HAP-1 (cell line): ENCODE measurements at regions not wholly inside any gene's neighbourhood (a gene's known extent, or its start where the extent isn't known, plus 50 kb on each side); places are given as distances from the start of the nearest gene placed in this dataset.
A peak's percentile ranks its signal among the peaks of the same experiment; 100 is the strongest.
"Not testable (repeated sequence)": the region's sequence is repeated elsewhere in the genome, so short reads cannot be mapped to it uniquely, and the experiment has no call there.

Source experiments
- DNase-seq, 2 experiments: peaks; one replicate each; pipeline ENCODE4 v3.0.0-alpha.2; 2016 to 2020; ENCODE audit warnings: low spot score in 2 of 2
- H3K27me3 ChIP-seq: fragments of 250-450 bp; sonication (Bioruptor Pico); 2 replicates; pipeline ENCODE4 v1.5.1; 2020; ENCODE audit warnings: low read depth, mild to moderate bottlenecking, moderate library complexity
- H3K36me3 ChIP-seq: fragments of 250-450 bp; sonication (Bioruptor Pico); replicated peaks from 2 replicates; pipeline ENCODE4 v1.5.1; 2020; ENCODE audit warnings: mild to moderate bottlenecking
- H3K4me1 ChIP-seq: fragments of 250-450 bp; sonication (Bioruptor Pico); 2 replicates; pipeline ENCODE4 v1.5.1; 2020; ENCODE audit warnings: mild to moderate bottlenecking
- H3K4me3 ChIP-seq: fragments of 250-450 bp; sonication (Bioruptor Pico); 2 replicates; pipeline ENCODE4 v1.5.1; 2020; ENCODE audit warnings: mild to moderate bottlenecking, moderate library complexity
- H3K9me3 ChIP-seq: fragments of 250-450 bp; sonication (Bioruptor Pico); 2 replicates; pipeline ENCODE4 v1.5.1; 2020; ENCODE audit warnings: mild to moderate bottlenecking, moderate library complexity
- in situ Hi-C: fragments of 300-500 bp; cut with MboI; formaldehyde crosslinking; loops from 3 replicates; pipeline ENCODE4 v1.14.3; 2020; ENCODE audit warnings: low sequenced_read_pairs, inconsistent platforms, mixed read lengths

- H3K4me3 ChIP-seq, H3K27me3 ChIP-seq, H3K36me3 ChIP-seq, H3K9me3 ChIP-seq, in situ Hi-C loops, H3K4me1 ChIP-seq: not testable (repeated sequence)
- DNase-seq = peak in 1 of 2 experiments; percentile 8
Observed at GRCh38 chr16:59612910-59613620, 878.9 kb upstream of the GOT2 start.

GRCh38 chr16:59612094-59612493 lies 878.0 kb upstream of the GOT2 start:
- Histone ChIP-seq H3K9me3 (no peaks in the 10 kb centered on the region), H3K4me3 (no peak overlapping the region), H3K36me3 (no peaks in the 10 kb centered on the region), H3K4me1 (peaks cover 10% of the 10 kb centered on the region), H3K27me3 (no peaks in the 10 kb centered on the region)
- DNase-seq = peak; percentile 12 to 16
- in situ Hi-C loops = no loop called here

DNA sequence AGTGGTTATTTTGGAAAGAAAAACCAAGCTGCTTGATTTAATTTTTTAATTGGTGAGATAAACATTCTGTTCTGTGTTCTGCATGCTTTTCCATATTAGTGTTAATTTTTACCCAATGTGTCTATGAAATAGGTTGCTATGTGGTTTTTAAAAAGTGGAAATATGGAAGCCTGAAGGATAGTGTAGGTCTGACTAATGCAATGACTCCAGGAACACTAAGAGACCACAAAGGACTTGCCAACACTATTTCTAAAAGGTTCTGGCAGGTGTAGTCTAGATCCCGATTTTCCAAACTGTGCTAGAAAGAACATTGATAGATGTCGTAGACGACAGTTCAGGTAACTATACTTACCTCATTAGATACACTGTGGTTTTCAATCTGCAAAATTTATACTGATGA lies 877.4 kb upstream of the GOT2 start:
- in situ Hi-C loops = no loop called here
- DNase-seq = no peak
- no peaks in the 10 kb centered on the region for H3K9me3 ChIP-seq
- no peaks in the 10 kb centered on the region for H3K27me3 ChIP-seq
- no peak overlapping the region for H3K4me3 ChIP-seq
- H3K36me3 ChIP-seq = no peaks in the 10 kb centered on the region
- H3K4me1 ChIP-seq = peaks cover 10% of the 10 kb centered on the region

DNA sequence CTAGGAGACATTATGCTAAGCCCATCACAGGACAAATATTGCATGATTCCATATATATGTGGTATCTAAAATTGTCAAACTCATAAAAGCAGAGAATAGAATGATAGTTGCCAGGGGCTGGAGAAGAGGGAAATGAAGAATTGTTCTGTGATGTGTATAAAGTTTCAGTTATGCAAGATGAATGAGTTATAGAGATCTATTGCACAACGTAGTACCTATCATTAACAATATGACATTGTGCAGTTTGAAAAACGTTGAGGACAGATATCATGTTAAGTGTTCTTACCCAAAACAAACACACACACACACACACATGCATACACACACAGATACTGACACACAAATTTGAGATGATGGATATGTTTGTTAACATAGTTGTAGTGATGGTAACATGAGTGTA lies 871.6 kb upstream of the GOT2 start:
- in situ Hi-C loops = no loop called here
- Histone ChIP-seq H3K27me3 (no peaks in the 10 kb centered on the region), H3K4me3 (no peak overlapping the region), H3K4me1 (peaks cover 16% of the 10 kb centered on the region), H3K9me3 (no peaks in the 10 kb centered on the region), H3K36me3 (no peaks in the 10 kb centered on the region)
- DNase-seq = no peak

GRCh38 chr16:59604354-59604753 lies 870.2 kb upstream of the GOT2 start:
- H3K4me1 ChIP-seq = peaks cover 16% of the 10 kb centered on the region
- no peak for DNase-seq
- no peak overlapping the region for H3K4me3 ChIP-seq
- no peaks in the 10 kb centered on the region for H3K9me3 ChIP-seq
- H3K36me3 ChIP-seq = no peaks in the 10 kb centered on the region
- in situ Hi-C loops = no loop called here
- no peaks in the 10 kb centered on the region for H3K27me3 ChIP-seq

DNA sequence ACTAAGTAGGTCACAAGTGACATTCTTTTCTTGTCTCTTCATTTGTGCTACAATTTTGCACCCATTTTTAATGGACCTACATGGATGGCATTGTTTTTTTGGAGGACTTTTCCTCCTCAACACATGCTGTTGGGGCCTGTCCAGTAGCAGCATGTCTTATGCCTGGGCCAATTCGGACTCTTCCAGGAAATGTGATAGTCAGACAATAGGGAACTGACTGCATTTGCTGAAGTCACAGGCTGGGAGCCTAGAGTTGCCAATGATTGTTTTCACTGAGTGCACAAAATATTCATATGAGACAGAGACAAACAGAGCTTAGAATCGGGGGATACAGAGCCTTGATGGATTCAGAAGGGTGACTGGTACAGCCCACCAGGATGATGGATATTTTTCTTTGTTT lies 867.3 kb upstream of the GOT2 start:
- H3K9me3 ChIP-seq = no peaks in the 10 kb centered on the region
- in situ Hi-C loops = no loop called here
- DNase-seq = no peak
- peaks cover 16% of the 10 kb centered on the region for H3K4me1 ChIP-seq
- H3K36me3 ChIP-seq = no peaks in the 10 kb centered on the region
- H3K27me3 ChIP-seq = no peaks in the 10 kb centered on the region; the same call in 1 of the 2 replicates
- no peak overlapping the region for H3K4me3 ChIP-seq

DNA sequence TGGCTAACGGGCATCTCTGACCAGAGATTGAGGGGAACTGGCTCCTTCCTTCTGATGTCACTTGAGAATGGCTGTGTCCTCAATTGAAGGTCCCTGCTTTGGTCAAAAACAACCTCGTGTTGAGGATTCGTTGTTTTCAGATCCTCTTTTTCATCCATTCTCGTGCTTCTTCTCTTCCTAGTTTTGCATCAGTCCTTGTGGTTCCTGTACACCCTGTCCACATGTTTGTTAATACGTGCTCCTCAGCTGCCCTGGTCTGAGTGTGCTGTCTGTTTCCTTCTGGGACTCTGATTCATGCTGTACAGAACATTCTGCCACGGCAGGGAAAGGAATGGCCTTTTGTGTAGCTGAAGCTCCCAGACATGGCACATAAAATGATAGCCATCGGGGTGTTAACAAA lies 863.2 kb upstream of the GOT2 start:
- no peak for DNase-seq
- in situ Hi-C loops = no loop called here

GRCh38 chr16:59596693-59597092 lies 862.6 kb upstream of the GOT2 start:
- Histone ChIP-seq H3K36me3 (no peaks in the 10 kb centered on the region), H3K4me3 (no peak overlapping the region), H3K9me3 (no peaks in the 10 kb centered on the region), H3K27me3 (no peaks in the 10 kb centered on the region; the same call in 1 of the 2 replicates), H3K4me1 (no peaks in the 10 kb centered on the region)
- in situ Hi-C loops = no loop called here
- DNase-seq = no peak

More for the DNA sequence above, 863.2 kb upstream of the GOT2 start:
- Histone ChIP-seq H3K4me1 (peaks cover 1% of the 10 kb centered on the region; the same call in 1 of the 2 replicates), H3K27me3 (no peaks in the 10 kb centered on the region; the same call in 1 of the 2 replicates), H3K4me3 (no peak overlapping the region), H3K9me3 (no peaks in the 10 kb centered on the region), H3K36me3 (no peaks in the 10 kb centered on the region)

DNA sequence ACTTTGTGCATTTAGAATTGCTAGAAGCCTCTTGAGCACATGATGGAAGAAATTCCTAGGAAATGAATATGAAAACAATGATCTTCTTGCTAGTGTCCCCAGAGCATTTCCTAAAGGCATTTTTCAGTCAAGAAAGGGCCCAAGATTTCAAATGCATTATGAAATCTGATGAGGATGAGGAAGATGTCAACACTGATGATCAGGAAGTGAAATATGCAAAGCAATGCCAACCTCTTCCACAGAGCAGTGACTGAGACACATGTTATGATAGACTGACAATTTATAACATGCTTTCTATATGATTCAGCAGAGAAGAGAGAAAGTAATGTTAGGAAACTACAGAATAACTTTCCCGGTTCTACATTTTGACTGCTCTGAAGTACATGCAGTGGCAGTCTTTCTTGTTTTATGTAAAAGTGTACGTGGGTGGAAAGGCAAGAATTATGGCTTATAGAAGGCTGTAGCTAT lies 859.1 kb upstream of the GOT2 start:
- Histone ChIP-seq H3K4me1 (no peaks in the 10 kb centered on the region), H3K9me3 (no peaks in the 10 kb centered on the region), H3K27me3 (no peaks in the 10 kb centered on the region; the same call in 1 of the 2 replicates), H3K4me3 (no peak overlapping the region), H3K36me3 (no peaks in the 10 kb centered on the region)
- DNase-seq = no peak
- in situ Hi-C loops = no loop called here

DNA sequence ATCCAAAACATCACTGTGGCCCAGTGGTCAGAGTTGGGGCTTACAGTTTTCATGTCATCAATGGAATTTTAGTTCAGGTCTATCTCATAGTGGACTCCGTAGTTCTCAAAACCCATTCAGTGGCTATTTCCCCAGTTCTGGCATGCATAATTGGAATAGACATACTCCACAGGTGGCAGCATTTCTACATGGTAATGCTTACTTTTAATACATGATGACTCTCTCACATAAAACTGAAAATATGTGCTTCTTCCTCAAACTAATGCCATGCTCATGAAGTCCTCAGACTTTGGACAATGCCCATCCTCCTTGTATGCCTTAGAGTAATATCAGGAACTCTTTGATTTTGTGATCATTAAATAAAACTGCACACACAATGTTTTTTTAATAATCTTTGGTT lies 857.4 kb upstream of the GOT2 start:
- Histone ChIP-seq H3K27me3 (no peaks in the 10 kb centered on the region; the same call in 1 of the 2 replicates), H3K36me3 (no peaks in the 10 kb centered on the region), H3K9me3 (no peaks in the 10 kb centered on the region), H3K4me1 (no peaks in the 10 kb centered on the region), H3K4me3 (no peak overlapping the region)
- in situ Hi-C loops = no loop called here
- DNase-seq = no peak

- in situ Hi-C loops = no loop called here
Observed at GRCh38 chr16:59590845-59591244, 856.7 kb upstream of the GOT2 start.

GRCh38 chr16:59586331-59586730 lies 852.2 kb upstream of the GOT2 start:
- no peaks in the 10 kb centered on the region; the same call in 1 of the 2 replicates for H3K27me3 ChIP-seq
- H3K36me3 ChIP-seq = no peaks in the 10 kb centered on the region
- no peaks in the 10 kb centered on the region for H3K4me1 ChIP-seq
- H3K9me3 ChIP-seq = no peaks in the 10 kb centered on the region
- H3K4me3 ChIP-seq = no peak overlapping the region
- in situ Hi-C loops = no loop called here
- no peak for DNase-seq

More at GRCh38 chr16:59590845-59591244, 856.7 kb upstream of the GOT2 start:
- no peaks in the 10 kb centered on the region; the same call in 1 of the 2 replicates for H3K27me3 ChIP-seq
- H3K36me3 ChIP-seq = no peaks in the 10 kb centered on the region
- no peak for DNase-seq
- H3K4me3 ChIP-seq = no peak overlapping the region
- no peaks in the 10 kb centered on the region for H3K4me1 ChIP-seq
- no peaks in the 10 kb centered on the region for H3K9me3 ChIP-seq

DNA sequence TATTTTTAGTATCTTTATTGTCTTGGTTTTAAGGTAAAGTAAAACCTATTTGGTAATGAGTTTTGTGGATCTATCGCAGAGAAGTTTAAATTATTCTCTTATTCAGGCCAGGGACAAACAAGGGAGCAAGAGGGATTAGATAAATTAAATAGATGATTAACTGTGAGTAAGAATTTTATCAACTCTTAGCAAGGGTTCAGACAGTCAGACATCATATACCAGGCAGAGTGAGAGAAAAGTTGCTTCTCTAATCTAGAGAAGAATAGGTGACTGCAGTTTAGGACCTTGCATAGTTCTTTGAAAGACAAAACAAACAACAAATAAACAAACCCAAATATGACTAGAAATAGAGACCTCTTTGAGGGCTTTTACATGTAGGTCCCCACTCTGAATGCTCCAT lies 840.2 kb upstream of the GOT2 start:
- Histone ChIP-seq H3K27me3 (no peaks in the 10 kb centered on the region; the same call in 1 of the 2 replicates), H3K4me1 (no peaks in the 10 kb centered on the region), H3K4me3 (no peak overlapping the region), H3K9me3 (no peaks in the 10 kb centered on the region), H3K36me3 (no peaks in the 10 kb centered on the region)
- no peak for DNase-seq
- in situ Hi-C loops = loop anchor here (25.0 kb wide), 1 partner anchor 112 kb away; no protein-coding TSS in a partner anchor

DNA sequence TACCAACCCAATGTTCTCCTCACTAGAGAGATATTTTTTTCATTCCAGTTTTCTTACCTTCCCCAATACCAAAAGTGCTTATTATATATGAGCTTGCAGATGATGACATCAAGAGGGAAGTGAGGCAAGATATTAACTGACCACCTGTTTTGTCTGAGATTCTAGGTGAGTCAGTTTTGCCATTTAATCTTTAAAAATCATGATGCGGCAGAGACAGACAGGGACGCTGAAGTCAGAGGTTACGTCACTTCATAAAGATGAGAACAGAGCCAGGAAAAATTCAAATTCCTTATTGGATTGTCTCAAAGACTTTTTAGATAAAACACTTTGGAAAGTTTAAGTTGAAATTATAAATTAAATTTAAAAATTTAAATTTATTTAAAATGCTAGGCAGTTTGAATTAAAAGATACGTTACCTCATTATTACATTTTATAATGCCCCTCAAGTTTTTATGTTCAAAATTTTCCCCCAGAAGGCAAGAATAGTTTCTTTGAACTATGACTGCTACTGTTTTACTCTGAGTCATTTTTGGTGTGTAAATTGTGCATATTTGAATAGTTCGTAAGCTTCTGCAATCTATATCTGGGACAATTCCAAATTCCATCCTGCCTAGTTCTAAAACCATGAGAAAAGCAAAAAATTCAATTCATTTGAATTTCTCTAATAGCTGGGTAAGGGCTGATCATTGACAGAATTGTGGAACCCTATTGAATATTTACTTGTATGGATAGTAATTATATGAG lies 839.6 kb upstream of the GOT2 start:
- in situ Hi-C loops = loop anchor here (25.0 kb wide), 1 partner anchor 111 kb away; no protein-coding TSS in a partner anchor
- Histone ChIP-seq H3K4me1 (no peaks in the 10 kb centered on the region), H3K4me3 (no peak overlapping the region), H3K27me3 (no peaks in the 10 kb centered on the region; the same call in 1 of the 2 replicates), H3K9me3 (no peaks in the 10 kb centered on the region), H3K36me3 (no peaks in the 10 kb centered on the region)
- no peak for DNase-seq
